LNCaP clone FGC (cell line): ENCODE measurements at regions not wholly inside any gene's neighbourhood (a gene's known extent, or its start where the extent isn't known, plus 50 kb on each side); places are given as distances from the start of the nearest gene placed in this dataset.

Experiments
- DNase-seq: peaks from one replicate; pipeline ENCODE4 v3.0.0-alpha.2; 2011; ENCODE audit warnings: low read depth
- H3K4me3 ChIP-seq: 2 replicates; pipeline ENCODE4 v1.5.1; 2011; ENCODE audit warnings: mild to moderate bottlenecking, low read depth, low read length, control low read depth
- TF ChIP-seq, protein P1 (sequence below): IDR thresholded peaks from 2 replicates; pipeline ENCODE4 v1.5.1; 2012; ENCODE audit warnings: mild to moderate bottlenecking; ENCODE audit not compliant: control insufficient read depth, insufficient read depth; ENCODE audit errors: extremely low read depth

DNA sequence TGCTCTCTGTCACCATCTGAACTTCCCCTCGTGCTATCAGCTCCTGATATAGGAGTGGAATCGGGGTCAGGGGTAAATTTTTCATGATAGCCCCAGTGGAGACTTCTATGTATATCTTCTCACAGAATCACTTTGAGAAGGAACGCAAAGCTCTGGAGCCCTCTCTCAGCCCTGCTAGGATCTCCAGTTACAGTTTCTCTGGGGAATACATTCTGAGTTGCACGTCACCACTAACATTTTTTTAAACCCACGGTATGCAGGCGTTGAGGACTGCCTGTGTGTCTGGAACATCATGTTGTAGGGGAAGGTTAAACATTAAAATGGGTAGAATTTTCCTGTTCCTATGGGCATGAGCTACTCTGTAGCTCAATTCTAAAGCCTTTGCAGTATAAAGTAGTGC lies 116.4 kb upstream of the FAM78B start:
- TF ChIP-seq, protein P1, sequence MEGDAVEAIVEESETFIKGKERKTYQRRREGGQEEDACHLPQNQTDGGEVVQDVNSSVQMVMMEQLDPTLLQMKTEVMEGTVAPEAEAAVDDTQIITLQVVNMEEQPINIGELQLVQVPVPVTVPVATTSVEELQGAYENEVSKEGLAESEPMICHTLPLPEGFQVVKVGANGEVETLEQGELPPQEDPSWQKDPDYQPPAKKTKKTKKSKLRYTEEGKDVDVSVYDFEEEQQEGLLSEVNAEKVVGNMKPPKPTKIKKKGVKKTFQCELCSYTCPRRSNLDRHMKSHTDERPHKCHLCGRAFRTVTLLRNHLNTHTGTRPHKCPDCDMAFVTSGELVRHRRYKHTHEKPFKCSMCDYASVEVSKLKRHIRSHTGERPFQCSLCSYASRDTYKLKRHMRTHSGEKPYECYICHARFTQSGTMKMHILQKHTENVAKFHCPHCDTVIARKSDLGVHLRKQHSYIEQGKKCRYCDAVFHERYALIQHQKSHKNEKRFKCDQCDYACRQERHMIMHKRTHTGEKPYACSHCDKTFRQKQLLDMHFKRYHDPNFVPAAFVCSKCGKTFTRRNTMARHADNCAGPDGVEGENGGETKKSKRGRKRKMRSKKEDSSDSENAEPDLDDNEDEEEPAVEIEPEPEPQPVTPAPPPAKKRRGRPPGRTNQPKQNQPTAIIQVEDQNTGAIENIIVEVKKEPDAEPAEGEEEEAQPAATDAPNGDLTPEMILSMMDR, result no peak
- no peak overlapping the region for H3K4me3 ChIP-seq
- no peak for DNase-seq

DNA sequence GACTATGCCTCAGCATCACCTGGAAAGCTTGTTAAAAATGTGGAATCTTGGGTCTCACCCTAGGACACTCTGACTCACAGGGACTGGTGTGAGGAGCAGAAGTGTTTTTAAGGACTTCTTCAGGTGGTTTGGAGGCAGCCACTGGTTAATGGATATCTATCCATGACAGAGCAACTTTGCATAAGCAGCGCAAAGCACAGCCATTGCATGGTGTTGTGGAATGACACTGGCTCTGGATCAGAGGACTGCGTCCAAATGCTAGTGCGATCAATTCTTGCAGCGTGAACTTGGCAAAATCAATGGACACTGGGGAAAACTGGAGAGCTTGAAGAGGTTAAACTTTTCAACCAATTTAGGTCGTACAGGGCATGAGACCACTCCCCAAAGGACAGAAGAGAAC lies 116.8 kb upstream of the FAM78B start:
- no peak overlapping the region for H3K4me3 ChIP-seq
- TF ChIP-seq, protein P1, result no peak
- no peak for DNase-seq

DNA sequence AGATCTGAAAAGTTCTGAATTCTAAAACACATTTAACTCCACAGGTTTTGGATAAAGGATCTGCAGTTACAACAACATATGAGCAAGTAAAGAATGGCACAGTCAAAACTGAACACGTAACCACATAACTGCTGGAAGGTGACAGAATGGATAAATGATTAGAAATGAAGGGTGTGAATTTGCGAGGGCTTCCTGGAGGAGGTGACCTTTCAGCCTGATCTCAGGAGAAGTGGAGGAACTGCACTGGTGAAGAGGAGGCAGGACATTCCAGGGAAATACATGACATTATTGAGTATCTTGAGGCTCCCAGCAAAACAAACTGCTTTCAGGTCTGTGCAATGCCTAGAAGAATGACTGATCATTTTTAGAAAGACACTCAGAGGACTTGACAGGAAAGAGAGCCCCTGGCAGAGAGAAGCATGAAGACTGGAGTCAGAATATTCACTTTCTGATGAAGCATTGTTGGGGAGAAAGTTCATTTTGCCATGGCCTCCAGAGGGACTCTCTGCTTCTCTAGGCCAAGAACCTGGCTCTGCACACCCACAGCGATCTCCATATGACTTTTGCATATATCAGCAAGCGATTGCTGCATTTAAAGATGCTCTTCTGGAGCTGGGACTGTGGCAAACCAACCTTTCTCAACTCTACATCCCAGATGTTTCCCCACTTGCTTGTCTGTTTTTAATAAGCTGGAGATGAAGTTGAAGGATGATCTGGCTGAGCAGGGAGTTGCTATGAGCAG lies 122.7 kb upstream of the FAM78B start:
- H3K4me3 ChIP-seq, result no peak overlapping the region
- TF ChIP-seq, protein P1, result no peak
- DNase-seq, result no peak

DNA sequence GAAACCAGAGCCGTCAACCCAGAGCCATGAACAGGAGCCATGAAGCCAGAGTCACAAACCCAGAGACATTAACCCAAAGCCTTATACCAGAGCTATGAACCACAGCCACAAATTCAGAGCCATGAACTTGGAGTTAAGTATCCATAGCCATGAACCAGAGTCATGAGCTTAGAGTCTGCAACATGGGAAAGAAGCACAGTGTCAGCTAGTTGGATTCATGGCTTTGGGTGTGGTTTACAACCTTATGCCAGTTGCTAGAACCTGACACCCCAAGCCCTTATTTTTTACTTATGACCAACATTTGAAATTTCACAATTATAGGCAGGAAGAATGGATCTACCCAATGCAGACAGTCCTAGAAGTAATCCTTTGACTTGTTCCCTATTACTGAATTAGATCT lies 128.9 kb upstream of the FAM78B start:
- TF ChIP-seq, protein P1, result no peak
- no peak overlapping the region for H3K4me3 ChIP-seq
- DNase-seq, result no peak

DNA sequence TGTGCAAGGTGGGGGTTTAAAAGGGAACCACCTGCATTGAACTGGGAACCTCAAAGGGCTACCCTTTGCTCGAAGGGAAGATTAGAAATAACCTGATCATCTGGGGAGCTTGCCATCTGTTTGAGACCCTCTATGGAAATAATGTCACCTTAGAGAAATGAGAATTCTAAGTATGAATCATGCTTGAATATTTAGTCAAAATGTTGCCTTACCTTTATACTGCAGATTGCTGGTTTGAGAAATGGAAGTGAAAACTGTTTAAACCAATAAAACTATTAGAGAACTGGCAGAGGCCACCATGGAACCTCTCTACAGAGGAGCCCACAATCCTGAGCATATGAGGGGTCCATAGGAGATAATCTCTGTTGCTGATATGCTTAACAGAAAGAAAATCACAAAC lies 131.2 kb upstream of the FAM78B start:
- no peak overlapping the region for H3K4me3 ChIP-seq
- DNase-seq, result no peak
- TF ChIP-seq, protein P1, result no peak

DNA sequence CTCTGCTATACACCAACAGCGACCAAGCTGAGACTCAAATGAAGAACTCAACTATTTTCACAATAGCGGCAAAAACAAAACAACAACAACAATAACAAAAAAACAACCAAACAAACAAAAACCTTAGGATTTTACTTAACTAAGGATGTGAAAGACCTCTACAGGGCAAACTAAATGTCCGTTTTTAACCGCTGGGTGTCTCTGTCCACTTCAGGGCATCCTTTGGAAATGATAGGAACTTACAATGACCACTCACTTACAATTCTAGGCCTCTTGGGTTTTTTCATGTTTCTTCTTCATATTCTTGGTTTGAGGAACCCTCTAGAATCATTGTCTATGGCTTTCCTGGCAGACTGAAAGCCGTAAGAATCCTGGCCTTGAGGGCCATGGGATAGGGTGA lies 134.0 kb upstream of the FAM78B start:
- no peak overlapping the region for H3K4me3 ChIP-seq
- TF ChIP-seq, protein P1, result peak; percentile 27
- DNase-seq, result no peak
